Hematopoietic multipotent progenitor cell treated with erythropoietin and hydrocortisone succinate and interleukin-3 and kit ligand, for 4 days (in vitro differentiated cells): ENCODE measurements at regions not wholly inside any gene's neighbourhood (a gene's known extent, or its start where the extent isn't known, plus 50 kb on each side); places are given as distances from the start of the nearest gene placed in this dataset.

Experiments
- DNase-seq: peaks from one replicate; pipeline ENCODE4 v3.0.0-alpha.2; 2015

GRCh38 chr2:226520723-226521122 is 278.9 kb downstream of the IRS1 start:
- DNase-seq, result no peak

GRCh38 chr2:226515344-226516055 is 284.1 kb downstream of the IRS1 start:
- DNase-seq, result no peak

GRCh38 chr2:226514895-226515294 is 284.7 kb downstream of the IRS1 start:
- no peak for DNase-seq

GRCh38 chr2:226511311-226511710 is 288.3 kb downstream of the IRS1 start:
- DNase-seq, result no peak

- DNase-seq, result no peak
Measured at GRCh38 chr2:226508683-226509082, 290.9 kb downstream of the IRS1 start.

GRCh38 chr2:226508005-226508404 is 291.6 kb downstream of the IRS1 start:
- DNase-seq, result no peak

- no peak for DNase-seq
Measured at GRCh38 chr2:226497146-226497909, 302.3 kb downstream of the IRS1 start.

GRCh38 chr2:226496273-226496550 is 303.4 kb downstream of the IRS1 start:
- DNase-seq, result no peak

- DNase-seq, result no peak
Measured at GRCh38 chr2:226495466-226496272, 304.0 kb downstream of the IRS1 start.

- DNase-seq, result no peak
Measured at GRCh38 chr2:226491112-226491511, 308.5 kb downstream of the IRS1 start.

GRCh38 chr2:226489775-226490541 is 309.7 kb downstream of the IRS1 start:
- DNase-seq, result no peak

- no peak for DNase-seq
Measured at GRCh38 chr2:226488034-226488433, 311.6 kb downstream of the IRS1 start.

- no peak for DNase-seq
Measured at GRCh38 chr2:226487573-226487972, 312.0 kb downstream of the IRS1 start.

GRCh38 chr2:226483745-226484619 is 315.6 kb downstream of the IRS1 start:
- DNase-seq, result no peak

- DNase-seq, result no peak
Measured at GRCh38 chr2:226483143-226483542, 316.5 kb downstream of the IRS1 start.

GRCh38 chr2:226478109-226478809 is 321.4 kb downstream of the IRS1 start:
- no peak for DNase-seq

GRCh38 chr2:226477221-226478108 is 322.2 kb downstream of the IRS1 start:
- no peak for DNase-seq

- no peak for DNase-seq
Measured at GRCh38 chr2:226475650-226476049, 324.0 kb downstream of the IRS1 start.

GRCh38 chr2:226474131-226474530 is 325.5 kb downstream of the IRS1 start:
- DNase-seq, result no peak

- DNase-seq, result no peak
Measured at GRCh38 chr2:226471987-226472470, 327.6 kb downstream of the IRS1 start.
